ENCODE measurements at regions not wholly inside any gene's neighbourhood (a gene's known extent, or its start where the extent isn't known, plus 50 kb on each side); places are given as distances from the start of the nearest gene placed in this dataset.

- in situ Hi-C loops (cut with MboI; ENCODE audit: low sequenced_read_pairs, unreplicated experiment) = no loop called here
- TF ChIP-seq CTCF (IDR thresholded peaks at IDR 0.05; ENCODE audit: borderline replicate concordance, control extremely low read depth, extremely low read depth, insufficient read depth, missing control alignments) = no peak
- DNase-seq (ENCODE audit: low spot score) = no peak
These were observed 339.4 kb downstream of the PRELID2 start for GRCh38 chr5:145495741-145496140.

- TF ChIP-seq CTCF (IDR thresholded peaks at IDR 0.05; ENCODE audit: borderline replicate concordance, control extremely low read depth, extremely low read depth, insufficient read depth, missing control alignments) = no peak
- no peak for DNase-seq (ENCODE audit: low spot score)
- in situ Hi-C loops (cut with MboI; ENCODE audit: low sequenced_read_pairs, unreplicated experiment) = no loop called here
These were observed 339.9 kb downstream of the PRELID2 start for GRCh38 chr5:145495196-145495595.

GRCh38 chr5:145493435-145493834, 341.7 kb downstream of the PRELID2 start:
- no peak for TF ChIP-seq CTCF (IDR thresholded peaks at IDR 0.05; ENCODE audit: borderline replicate concordance, control extremely low read depth, extremely low read depth, insufficient read depth, missing control alignments)
- in situ Hi-C loops (cut with MboI; ENCODE audit: low sequenced_read_pairs, unreplicated experiment) = no loop called here
- no peak for DNase-seq (ENCODE audit: low spot score)

- in situ Hi-C loops (cut with MboI; ENCODE audit: low sequenced_read_pairs, unreplicated experiment) = no loop called here
- TF ChIP-seq CTCF (IDR thresholded peaks at IDR 0.05; ENCODE audit: borderline replicate concordance, control extremely low read depth, extremely low read depth, insufficient read depth, missing control alignments) = no peak
- no peak for DNase-seq (ENCODE audit: low spot score)
These were observed 345.6 kb downstream of the PRELID2 start for GRCh38 chr5:145489516-145489915.

- no peak for DNase-seq (ENCODE audit: low spot score)
- TF ChIP-seq CTCF (IDR thresholded peaks at IDR 0.05; ENCODE audit: borderline replicate concordance, control extremely low read depth, extremely low read depth, insufficient read depth, missing control alignments) = no peak
- in situ Hi-C loops (cut with MboI; ENCODE audit: low sequenced_read_pairs, unreplicated experiment) = no loop called here
These were observed 351.0 kb downstream of the PRELID2 start for GRCh38 chr5:145484158-145484557.

GRCh38 chr5:145483212-145483611, 351.9 kb downstream of the PRELID2 start:
- no peak for TF ChIP-seq CTCF (IDR thresholded peaks at IDR 0.05; ENCODE audit: borderline replicate concordance, control extremely low read depth, extremely low read depth, insufficient read depth, missing control alignments)
- DNase-seq (ENCODE audit: low spot score) = no peak
- in situ Hi-C loops (cut with MboI; ENCODE audit: low sequenced_read_pairs, unreplicated experiment) = no loop called here

GRCh38 chr5:145479857-145480256, 355.3 kb downstream of the PRELID2 start:
- DNase-seq (ENCODE audit: low spot score) = no peak
- in situ Hi-C loops (cut with MboI; ENCODE audit: low sequenced_read_pairs, unreplicated experiment) = no loop called here

More at GRCh38 chr5:145479857-145480256, 355.3 kb downstream of the PRELID2 start:
- TF ChIP-seq CTCF (IDR thresholded peaks at IDR 0.05; ENCODE audit: borderline replicate concordance, control extremely low read depth, extremely low read depth, insufficient read depth, missing control alignments) = no peak

All from GM13976 (cell line).